BE2C (cell line): ENCODE measurements at regions not wholly inside any gene's neighbourhood (a gene's known extent, or its start where the extent isn't known, plus 50 kb on each side); places are given as distances from the start of the nearest gene placed in this dataset.

Source experiments
- DNase-seq: peaks from one replicate; pipeline ENCODE4 v3.0.0-alpha.2; 2020
- H3K27me3 ChIP-seq: fragments of 250-450 bp; sonication (Bioruptor Pico); 2 replicates; pipeline ENCODE4 v1.5.1; 2020; ENCODE audit warnings: mild to moderate bottlenecking
- H3K36me3 ChIP-seq: fragments of 250-450 bp; sonication (Bioruptor Pico); 2 replicates; pipeline ENCODE4 v1.5.1; 2020; ENCODE audit warnings: mild to moderate bottlenecking
- H3K4me1 ChIP-seq: fragments of 250-450 bp; sonication (Bioruptor Pico); 2 replicates; pipeline ENCODE4 v1.5.1; 2020
- H3K4me3 ChIP-seq: 2 replicates; pipeline ENCODE4 v1.5.1; 2011; ENCODE audit warnings: low read depth, low read length
- H3K9me3 ChIP-seq: fragments of 250-450 bp; sonication (Bioruptor Pico); 2 replicates; pipeline ENCODE4 v1.5.1; 2020
- CTCF ChIP-seq: IDR thresholded peaks from 2 replicates; pipeline ENCODE4 v1.5.1; 2012; ENCODE audit warnings: mild to moderate bottlenecking, low read depth, low read length

GRCh38 chr11:134675983-134676382 lies 263.9 kb upstream of the B3GAT1 start:
- H3K4me1 ChIP-seq: no peaks in the 10 kb centered on the region
- peaks cover 14% of the 10 kb centered on the region for H3K27me3 ChIP-seq
- H3K36me3 ChIP-seq: no peaks in the 10 kb centered on the region
- H3K4me3 ChIP-seq: no peak overlapping the region
- DNase-seq: no peak
- no peak for TF ChIP-seq CTCF
- H3K9me3 ChIP-seq: no peaks in the 10 kb centered on the region

- Histone ChIP-seq H3K36me3 (no peaks in the 10 kb centered on the region), H3K4me3 (no peak overlapping the region), H3K9me3 (no peaks in the 10 kb centered on the region), H3K4me1 (no peaks in the 10 kb centered on the region), H3K27me3 (peaks cover 24% of the 10 kb centered on the region)
- DNase-seq: no peak
- TF ChIP-seq CTCF: no peak
Observed at GRCh38 chr11:134674974-134675373, 262.9 kb upstream of the B3GAT1 start.

GRCh38 chr11:134670961-134671370 lies 258.9 kb upstream of the B3GAT1 start:
- Histone ChIP-seq H3K9me3 (no peaks in the 10 kb centered on the region; the same call in 1 of the 2 replicates), H3K27me3 (peaks cover 25% of the 10 kb centered on the region), H3K4me1 (no peaks in the 10 kb centered on the region), H3K4me3 (no peak overlapping the region), H3K36me3 (no peaks in the 10 kb centered on the region)
- DNase-seq: no peak
- TF ChIP-seq CTCF: no peak

- Histone ChIP-seq H3K9me3 (no peaks in the 10 kb centered on the region; the same call in 1 of the 2 replicates), H3K27me3 (peaks cover 25% of the 10 kb centered on the region), H3K4me1 (no peaks in the 10 kb centered on the region), H3K36me3 (no peaks in the 10 kb centered on the region), H3K4me3 (no peak overlapping the region)
- TF ChIP-seq CTCF: no peak
- no peak for DNase-seq
Observed at GRCh38 chr11:134670247-134670782, 258.3 kb upstream of the B3GAT1 start.

GRCh38 chr11:134669796-134670195 lies 257.8 kb upstream of the B3GAT1 start:
- no peaks in the 10 kb centered on the region; the same call in 1 of the 2 replicates for H3K9me3 ChIP-seq
- H3K27me3 ChIP-seq: peaks cover 25% of the 10 kb centered on the region
- no peak overlapping the region for H3K4me3 ChIP-seq
- no peak for TF ChIP-seq CTCF
- no peak for DNase-seq
- H3K4me1 ChIP-seq: no peaks in the 10 kb centered on the region
- H3K36me3 ChIP-seq: no peaks in the 10 kb centered on the region

GRCh38 chr11:134668796-134669195 lies 256.8 kb upstream of the B3GAT1 start:
- Histone ChIP-seq H3K9me3 (no peaks in the 10 kb centered on the region; the same call in 1 of the 2 replicates), H3K27me3 (peaks cover 25% of the 10 kb centered on the region), H3K36me3 (no peaks in the 10 kb centered on the region), H3K4me3 (no peak overlapping the region), H3K4me1 (no peaks in the 10 kb centered on the region)
- no peak for DNase-seq
- TF ChIP-seq CTCF: no peak
